ACC112 (cell line): ENCODE measurements at regions not wholly inside any gene's neighbourhood (a gene's known extent, or its start where the extent isn't known, plus 50 kb on each side); places are given as distances from the start of the nearest gene placed in this dataset.
"Not testable (repeated sequence)": the region's sequence is repeated elsewhere in the genome, so short reads cannot be mapped to it uniquely, and the experiment has no call there.

Experiments
- H2AFZ ChIP-seq: fragments of 200-600 bp; sonication (generic); one replicate; pipeline ENCODE4 v1.6.0; 2017; ENCODE audit warnings: antibody characterized with exemption, low read length; ENCODE audit not compliant: unreplicated experiment
- H3K27ac ChIP-seq: fragments of 200-600 bp; sonication (generic); 2 replicates; pipeline ENCODE4 v1.5.1; 2014; ENCODE audit warnings: low read depth, mild to moderate bottlenecking, antibody characterized with exemption, low read length, moderate library complexity
- H3K27me3 ChIP-seq: fragments of 200-600 bp; sonication (generic); 2 replicates; pipeline ENCODE4 v1.6.1; 2014; ENCODE audit warnings: mild to moderate bottlenecking, antibody characterized with exemption, low read length, moderate library complexity, mixed read lengths; ENCODE audit not compliant: insufficient read depth
- H3K36me3 ChIP-seq: fragments of 200-600 bp; sonication (generic); 2 replicates; pipeline ENCODE4 v1.6.1; 2016; ENCODE audit warnings: mild to moderate bottlenecking, antibody characterized with exemption, low read length, moderate library complexity, mixed read lengths; ENCODE audit not compliant: insufficient read depth
- H3K4me1 ChIP-seq: fragments of 200-600 bp; sonication (generic); one replicate; pipeline ENCODE4 v1.6.1; 2016; ENCODE audit warnings: low read length, mixed read lengths; ENCODE audit not compliant: insufficient read depth, unreplicated experiment, control insufficient read depth
- H3K4me3 ChIP-seq: fragments of 200-600 bp; sonication (generic); 2 replicates; pipeline ENCODE4 v1.5.1; 2014; ENCODE audit warnings: mild to moderate bottlenecking, low read depth, low read length
- H3K79me2 ChIP-seq: fragments of 200-600 bp; sonication (generic); one replicate; pipeline ENCODE4 v1.6.0; 2016; ENCODE audit warnings: low read length; ENCODE audit not compliant: control insufficient read depth, unreplicated experiment, insufficient read depth

- no peaks in the 10 kb centered on the region for H3K36me3 ChIP-seq
- no peaks in the 10 kb centered on the region for H3K27me3 ChIP-seq
- peaks cover 26% of the 10 kb centered on the region for H3K4me1 ChIP-seq
- H2AFZ ChIP-seq: peak overlapping the region; percentile 23
- peak overlapping the region; percentile 1; the same call in 1 of the 2 replicates for H3K4me3 ChIP-seq
- H3K79me2 ChIP-seq: no peaks in the 10 kb centered on the region
- H3K27ac ChIP-seq: no peak overlapping the region
These were observed 178.2 kb upstream of the TMEM45B start for GRCh38 chr11:129637473-129637872.

- H3K4me1 ChIP-seq: peaks cover 31% of the 10 kb centered on the region
- H3K4me3 ChIP-seq: peak overlapping the region; percentile 1; the same call in 1 of the 2 replicates
- H3K36me3 ChIP-seq: no peaks in the 10 kb centered on the region
- H3K27ac ChIP-seq: peak overlapping the region; percentile 83; the same call in 1 of the 2 replicates
- no peaks in the 10 kb centered on the region for H3K79me2 ChIP-seq
- peak overlapping the region; percentile 23 for H2AFZ ChIP-seq
- no peaks in the 10 kb centered on the region for H3K27me3 ChIP-seq
These were observed 177.5 kb upstream of the TMEM45B start for GRCh38 chr11:129637983-129638776.

GRCh38 chr11:129639300-129639699, 176.3 kb upstream of the TMEM45B start:
- Histone ChIP-seq H3K27ac (peak overlapping the region; percentile 85), H3K4me1 (peaks cover 42% of the 10 kb centered on the region), H3K27me3 (no peaks in the 10 kb centered on the region)

GRCh38 chr11:129640671-129641070, 175.0 kb upstream of the TMEM45B start:
- no peak overlapping the region for H3K4me3 ChIP-seq
- H3K79me2 ChIP-seq: no peaks in the 10 kb centered on the region
- H3K36me3 ChIP-seq: no peaks in the 10 kb centered on the region
- H3K27ac ChIP-seq: no peak overlapping the region
- no peaks in the 10 kb centered on the region for H3K27me3 ChIP-seq
- no peak overlapping the region for H2AFZ ChIP-seq
- peaks cover 47% of the 10 kb centered on the region for H3K4me1 ChIP-seq

More at GRCh38 chr11:129639300-129639699, 176.3 kb upstream of the TMEM45B start:
- Histone ChIP-seq H2AFZ (no peak overlapping the region), H3K36me3 (no peaks in the 10 kb centered on the region), H3K4me3 (peak overlapping the region; percentile 12; the same call in 1 of the 2 replicates), H3K79me2 (no peaks in the 10 kb centered on the region)

- Histone ChIP-seq H3K79me2 (no peaks in the 10 kb centered on the region), H3K4me1 (peaks cover 38% of the 10 kb centered on the region), H3K4me3 (peak overlapping the region; percentile 46; the same call in 1 of the 2 replicates), H3K36me3 (no peaks in the 10 kb centered on the region), H2AFZ (peak overlapping the region; percentile 83), H3K27ac (peak overlapping the region; percentile 92), H3K27me3 (no peaks in the 10 kb centered on the region)
These were observed 172.5 kb upstream of the TMEM45B start for GRCh38 chr11:129643031-129643721.

GRCh38 chr11:129644326-129644725, 171.3 kb upstream of the TMEM45B start:
- Histone ChIP-seq H3K27ac (no peak overlapping the region; the same call in 1 of the 2 replicates), H3K4me1 (peaks cover 31% of the 10 kb centered on the region), H3K27me3 (no peaks in the 10 kb centered on the region), H3K79me2 (no peaks in the 10 kb centered on the region), H3K4me3 (no peak overlapping the region), H3K36me3 (no peaks in the 10 kb centered on the region), H2AFZ (no peak overlapping the region)

GRCh38 chr11:129645943-129646342, 169.7 kb upstream of the TMEM45B start:
- no peak overlapping the region for H3K4me3 ChIP-seq
- no peaks in the 10 kb centered on the region for H3K79me2 ChIP-seq
- no peaks in the 10 kb centered on the region for H3K36me3 ChIP-seq
- H3K27me3 ChIP-seq: no peaks in the 10 kb centered on the region
- H2AFZ ChIP-seq: no peak overlapping the region
- peaks cover 21% of the 10 kb centered on the region for H3K4me1 ChIP-seq
- no peak overlapping the region for H3K27ac ChIP-seq

- not testable (repeated sequence) for H3K27me3 ChIP-seq, H3K79me2 ChIP-seq, H3K4me1 ChIP-seq, H3K36me3 ChIP-seq, H3K27ac ChIP-seq, H2AFZ ChIP-seq, H3K4me3 ChIP-seq
These were observed 165.6 kb upstream of the TMEM45B start for GRCh38 chr11:129650044-129650443.

- Histone ChIP-seq H3K27ac (no peak overlapping the region), H3K27me3 (peaks cover 30% of the 10 kb centered on the region), H3K4me1 (no peaks in the 10 kb centered on the region), H2AFZ (no peak overlapping the region), H3K79me2 (no peaks in the 10 kb centered on the region), H3K4me3 (no peak overlapping the region), H3K36me3 (peaks cover 3% of the 10 kb centered on the region; the same call in 1 of the 2 replicates)
These were observed 162.8 kb upstream of the TMEM45B start for GRCh38 chr11:129652835-129653234.

- peaks cover 44% of the 10 kb centered on the region for H3K27me3 ChIP-seq
- H3K4me3 ChIP-seq: no peak overlapping the region
- H2AFZ ChIP-seq: no peak overlapping the region
- H3K27ac ChIP-seq: no peak overlapping the region
- H3K36me3 ChIP-seq: peaks cover 3% of the 10 kb centered on the region; the same call in 1 of the 2 replicates
- no peaks in the 10 kb centered on the region for H3K4me1 ChIP-seq
- no peaks in the 10 kb centered on the region for H3K79me2 ChIP-seq
These were observed 160.3 kb upstream of the TMEM45B start for GRCh38 chr11:129655247-129655832.
